ENCODE measurements at regions not wholly inside any gene's neighbourhood (a gene's known extent, or its start where the extent isn't known, plus 50 kb on each side); places are given as distances from the start of the nearest gene placed in this dataset.

DNA sequence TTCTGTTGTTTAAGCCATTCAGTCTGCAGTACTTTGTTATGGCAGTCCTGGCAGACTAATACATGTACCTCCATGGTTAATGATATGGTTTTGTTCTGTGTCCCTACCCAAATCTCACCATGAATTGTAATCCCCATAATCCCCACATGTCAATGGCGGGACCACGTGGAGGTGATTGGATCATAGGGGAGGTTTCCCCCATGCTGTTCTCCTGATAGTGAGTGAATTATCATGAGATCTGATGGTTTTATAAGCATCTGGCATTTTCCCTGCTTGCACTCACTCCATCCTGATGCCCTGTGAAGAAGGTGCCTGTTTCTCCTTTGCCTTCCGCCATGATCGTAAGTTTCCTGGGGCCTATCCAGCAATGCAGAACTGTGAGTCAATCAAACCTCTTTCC is 57.5 kb upstream of the NT5E start:
- H3K4me3 Mint-ChIP-seq: no peak overlapping the region
- DNase-seq (no peak), ATAC-seq (ENCODE audit: low read depth) (no peak)
- WGBS (ENCODE audit: insufficient coverage): no CpG with 5 or more reads among the region's 4 CpGs
- peaks cover 0 to 4% (median 0%) of the 10 kb centered on the region in 3 donors for H3K9me3 ChIP-seq (ENCODE audit: control extremely low read depth in 1 of 3, control insufficient read depth in 2 of 3, insufficient read depth in 1 of 3, low read length in 2 of 3)
- H3K79me2 ChIP-seq (ENCODE audit: control insufficient read depth, insufficient read depth, low read length): no peaks in the 10 kb centered on the region
- H3K4me1 Mint-ChIP-seq: no peaks in the 10 kb centered on the region
- H4K20me1 ChIP-seq (ENCODE audit: control insufficient read depth, insufficient read depth, low read length, poor library complexity, severe bottlenecking): no peaks in the 10 kb centered on the region
- H3K4me2 ChIP-seq (replicated peaks; ENCODE audit: low read depth, low read length, poor library complexity, severe bottlenecking): no peak overlapping the region
- POLR2A ChIA-PET: no interaction called here
- no peaks in the 10 kb centered on the region for H3K4me1 ChIP-seq (ENCODE audit: control insufficient read depth in 2 of 2, insufficient read depth in 2 of 2, low read length in 2 of 2)
- no peaks in the 10 kb centered on the region for H3K9me3 Mint-ChIP-seq (ENCODE audit: insufficient read depth)
- H3K27ac Mint-ChIP-seq: no peak overlapping the region
- peaks cover 14% of the 10 kb centered on the region for H3K27me3 Mint-ChIP-seq
- intact Hi-C loops (cut with micrococcal nuclease): no loop called here
- H3K4me3 ChIP-seq (ENCODE audit: control extremely low read depth in 1 of 5, extremely low read depth in 1 of 5, insufficient read depth in 1 of 5, low read depth in 2 of 5, low read length in 4 of 5): no peak overlapping the region
- H3K36me3 ChIP-seq (replicated peaks in 1 of 2; ENCODE audit: control extremely low read depth in 1 of 2, control insufficient read depth in 1 of 2, extremely low read depth in 1 of 2, insufficient read depth in 2 of 2, low read length in 1 of 2): no peaks in the 10 kb centered on the region
- H3K9ac ChIP-seq (ENCODE audit: low read length): no peak overlapping the region
- H3K27me3 ChIP-seq (replicated peaks in 1 of 4; ENCODE audit: control extremely low read depth in 1 of 4, control insufficient read depth in 3 of 4, insufficient read depth in 4 of 4, low read length in 3 of 4): peaks cover 0 to 3% (median 0%) of the 10 kb centered on the region in 4 experiments
- TF ChIP-seq EZH2 (IDR thresholded peaks at IDR 0.05; ENCODE audit: borderline replicate concordance, insufficient read depth, low read depth, low read length, poor library complexity, severe bottlenecking): no peak
- TF ChIP-seq, protein P1, sequence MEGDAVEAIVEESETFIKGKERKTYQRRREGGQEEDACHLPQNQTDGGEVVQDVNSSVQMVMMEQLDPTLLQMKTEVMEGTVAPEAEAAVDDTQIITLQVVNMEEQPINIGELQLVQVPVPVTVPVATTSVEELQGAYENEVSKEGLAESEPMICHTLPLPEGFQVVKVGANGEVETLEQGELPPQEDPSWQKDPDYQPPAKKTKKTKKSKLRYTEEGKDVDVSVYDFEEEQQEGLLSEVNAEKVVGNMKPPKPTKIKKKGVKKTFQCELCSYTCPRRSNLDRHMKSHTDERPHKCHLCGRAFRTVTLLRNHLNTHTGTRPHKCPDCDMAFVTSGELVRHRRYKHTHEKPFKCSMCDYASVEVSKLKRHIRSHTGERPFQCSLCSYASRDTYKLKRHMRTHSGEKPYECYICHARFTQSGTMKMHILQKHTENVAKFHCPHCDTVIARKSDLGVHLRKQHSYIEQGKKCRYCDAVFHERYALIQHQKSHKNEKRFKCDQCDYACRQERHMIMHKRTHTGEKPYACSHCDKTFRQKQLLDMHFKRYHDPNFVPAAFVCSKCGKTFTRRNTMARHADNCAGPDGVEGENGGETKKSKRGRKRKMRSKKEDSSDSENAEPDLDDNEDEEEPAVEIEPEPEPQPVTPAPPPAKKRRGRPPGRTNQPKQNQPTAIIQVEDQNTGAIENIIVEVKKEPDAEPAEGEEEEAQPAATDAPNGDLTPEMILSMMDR (IDR thresholded peaks at IDR 0.05): no peak
- H2AFZ ChIP-seq (ENCODE audit: insufficient read depth, low read depth, low read length, poor library complexity, severe bottlenecking): no peak overlapping the region
- CTCF ChIA-PET: no interaction called here
- no peak overlapping the region for H3K27ac ChIP-seq (ENCODE audit: low read length in 2 of 2)

DNA sequence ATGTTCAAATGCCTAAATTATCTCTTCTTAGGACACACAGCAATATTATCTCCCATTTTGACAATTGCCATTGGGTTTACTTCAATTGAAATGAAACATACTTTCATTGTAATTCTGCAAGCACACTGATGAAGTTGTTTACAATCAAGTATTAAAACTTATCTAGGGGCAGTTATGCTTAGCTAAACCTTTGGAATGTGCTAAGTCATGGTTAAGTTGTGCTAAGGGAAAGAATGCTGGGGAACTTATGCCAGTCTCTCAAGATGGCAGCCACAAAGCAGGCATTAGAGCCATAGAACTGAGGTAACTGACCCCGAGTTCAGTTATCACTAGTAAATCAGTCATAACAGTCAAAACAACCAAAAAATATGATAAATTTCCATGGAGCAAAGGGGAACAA is 59.1 kb upstream of the NT5E start:
- peaks cover 14% of the 10 kb centered on the region for H3K27me3 Mint-ChIP-seq
- Histone ChIP-seq H4K20me1 (ENCODE audit: control insufficient read depth, insufficient read depth, low read length, poor library complexity, severe bottlenecking) (no peaks in the 10 kb centered on the region), H3K9ac (ENCODE audit: low read length) (no peak overlapping the region), H3K4me2 (replicated peaks; ENCODE audit: low read depth, low read length, poor library complexity, severe bottlenecking) (no peak overlapping the region), H3K4me3 (ENCODE audit: control extremely low read depth in 1 of 5, extremely low read depth in 1 of 5, insufficient read depth in 1 of 5, low read depth in 2 of 5, low read length in 4 of 5) (no peak overlapping the region), H2AFZ (ENCODE audit: insufficient read depth, low read depth, low read length, poor library complexity, severe bottlenecking) (no peak overlapping the region), H3K79me2 (ENCODE audit: control insufficient read depth, insufficient read depth, low read length) (no peaks in the 10 kb centered on the region), H3K9me3 (ENCODE audit: control extremely low read depth in 1 of 3, control insufficient read depth in 2 of 3, insufficient read depth in 1 of 3, low read length in 2 of 3) (no peaks in the 10 kb centered on the region), H3K36me3 (replicated peaks in 1 of 2; ENCODE audit: control extremely low read depth in 1 of 2, control insufficient read depth in 1 of 2, extremely low read depth in 1 of 2, insufficient read depth in 2 of 2, low read length in 1 of 2) (no peaks in the 10 kb centered on the region), H3K27me3 (replicated peaks in 1 of 4; ENCODE audit: control extremely low read depth in 1 of 4, control insufficient read depth in 3 of 4, insufficient read depth in 4 of 4, low read length in 3 of 4) (peaks cover 0 to 3% (median 0%) of the 10 kb centered on the region in 4 experiments), H3K4me1 (ENCODE audit: control insufficient read depth in 2 of 2, insufficient read depth in 2 of 2, low read length in 2 of 2) (no peaks in the 10 kb centered on the region), H3K27ac (ENCODE audit: low read length in 2 of 2) (no peak overlapping the region)
- no peak for ATAC-seq (ENCODE audit: low read depth)
- intact Hi-C loops (cut with micrococcal nuclease): no loop called here
- no peak overlapping the region for H3K27ac Mint-ChIP-seq
- TF ChIP-seq EZH2 (IDR thresholded peaks at IDR 0.05; ENCODE audit: borderline replicate concordance, insufficient read depth, low read depth, low read length, poor library complexity, severe bottlenecking): no peak
- TF ChIP-seq, protein P1 (IDR thresholded peaks at IDR 0.05): no peak
- H3K9me3 Mint-ChIP-seq (ENCODE audit: insufficient read depth): no peaks in the 10 kb centered on the region
- POLR2A ChIA-PET: no interaction called here
- no CpG with 5 or more reads among the region's 1 CpG for WGBS (ENCODE audit: insufficient coverage)
- CTCF ChIA-PET: no interaction called here
- no peak overlapping the region for H3K4me3 Mint-ChIP-seq
- DNase-seq: no peak
- no peaks in the 10 kb centered on the region for H3K4me1 Mint-ChIP-seq

All from B cell (primary cell).